ENCODE measurements at regions not wholly inside any gene's neighbourhood (a gene's known extent, or its start where the extent isn't known, plus 50 kb on each side); places are given as distances from the start of the nearest gene placed in this dataset.

DNA sequence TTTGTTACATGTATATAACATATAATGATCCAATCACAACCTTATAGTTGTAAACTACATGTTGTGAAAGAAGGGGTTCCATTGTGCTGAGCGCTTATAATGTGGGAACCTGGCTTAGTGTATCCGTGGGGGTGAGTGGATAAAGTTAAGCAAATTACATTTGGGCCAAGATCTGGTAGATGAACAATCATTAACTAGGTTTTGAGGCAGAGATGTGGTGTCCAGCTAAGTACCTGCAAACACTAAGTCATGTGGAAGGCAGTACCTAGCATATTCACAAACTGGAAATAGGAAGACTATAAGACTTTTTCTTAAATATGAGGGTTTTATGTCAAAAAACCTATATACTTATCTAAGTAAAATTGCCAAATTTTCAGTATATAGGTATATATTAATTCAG lies 167.2 kb upstream of the PDE4B start:
- Histone ChIP-seq H3K27ac (replicated peaks) (no peak overlapping the region), H3K27me3 (ENCODE audit: insufficient read depth, poor library complexity, severe bottlenecking) (no peaks in the 10 kb centered on the region), H3K4me3 (replicated peaks; ENCODE audit: insufficient read depth, low read length) (no peak overlapping the region)
- no peak for DNase-seq (ENCODE audit: low read depth in 1 of 2, low spot score in 1 of 2)
- no peak for TF ChIP-seq GABPA (IDR thresholded peaks at IDR 0.05; ENCODE audit: low read depth)
- TF ChIP-seq, protein P1, sequence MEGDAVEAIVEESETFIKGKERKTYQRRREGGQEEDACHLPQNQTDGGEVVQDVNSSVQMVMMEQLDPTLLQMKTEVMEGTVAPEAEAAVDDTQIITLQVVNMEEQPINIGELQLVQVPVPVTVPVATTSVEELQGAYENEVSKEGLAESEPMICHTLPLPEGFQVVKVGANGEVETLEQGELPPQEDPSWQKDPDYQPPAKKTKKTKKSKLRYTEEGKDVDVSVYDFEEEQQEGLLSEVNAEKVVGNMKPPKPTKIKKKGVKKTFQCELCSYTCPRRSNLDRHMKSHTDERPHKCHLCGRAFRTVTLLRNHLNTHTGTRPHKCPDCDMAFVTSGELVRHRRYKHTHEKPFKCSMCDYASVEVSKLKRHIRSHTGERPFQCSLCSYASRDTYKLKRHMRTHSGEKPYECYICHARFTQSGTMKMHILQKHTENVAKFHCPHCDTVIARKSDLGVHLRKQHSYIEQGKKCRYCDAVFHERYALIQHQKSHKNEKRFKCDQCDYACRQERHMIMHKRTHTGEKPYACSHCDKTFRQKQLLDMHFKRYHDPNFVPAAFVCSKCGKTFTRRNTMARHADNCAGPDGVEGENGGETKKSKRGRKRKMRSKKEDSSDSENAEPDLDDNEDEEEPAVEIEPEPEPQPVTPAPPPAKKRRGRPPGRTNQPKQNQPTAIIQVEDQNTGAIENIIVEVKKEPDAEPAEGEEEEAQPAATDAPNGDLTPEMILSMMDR (IDR thresholded peaks at IDR 0.05; ENCODE audit: insufficient read depth, low read length): no peak
- TF ChIP-seq, protein P2, sequence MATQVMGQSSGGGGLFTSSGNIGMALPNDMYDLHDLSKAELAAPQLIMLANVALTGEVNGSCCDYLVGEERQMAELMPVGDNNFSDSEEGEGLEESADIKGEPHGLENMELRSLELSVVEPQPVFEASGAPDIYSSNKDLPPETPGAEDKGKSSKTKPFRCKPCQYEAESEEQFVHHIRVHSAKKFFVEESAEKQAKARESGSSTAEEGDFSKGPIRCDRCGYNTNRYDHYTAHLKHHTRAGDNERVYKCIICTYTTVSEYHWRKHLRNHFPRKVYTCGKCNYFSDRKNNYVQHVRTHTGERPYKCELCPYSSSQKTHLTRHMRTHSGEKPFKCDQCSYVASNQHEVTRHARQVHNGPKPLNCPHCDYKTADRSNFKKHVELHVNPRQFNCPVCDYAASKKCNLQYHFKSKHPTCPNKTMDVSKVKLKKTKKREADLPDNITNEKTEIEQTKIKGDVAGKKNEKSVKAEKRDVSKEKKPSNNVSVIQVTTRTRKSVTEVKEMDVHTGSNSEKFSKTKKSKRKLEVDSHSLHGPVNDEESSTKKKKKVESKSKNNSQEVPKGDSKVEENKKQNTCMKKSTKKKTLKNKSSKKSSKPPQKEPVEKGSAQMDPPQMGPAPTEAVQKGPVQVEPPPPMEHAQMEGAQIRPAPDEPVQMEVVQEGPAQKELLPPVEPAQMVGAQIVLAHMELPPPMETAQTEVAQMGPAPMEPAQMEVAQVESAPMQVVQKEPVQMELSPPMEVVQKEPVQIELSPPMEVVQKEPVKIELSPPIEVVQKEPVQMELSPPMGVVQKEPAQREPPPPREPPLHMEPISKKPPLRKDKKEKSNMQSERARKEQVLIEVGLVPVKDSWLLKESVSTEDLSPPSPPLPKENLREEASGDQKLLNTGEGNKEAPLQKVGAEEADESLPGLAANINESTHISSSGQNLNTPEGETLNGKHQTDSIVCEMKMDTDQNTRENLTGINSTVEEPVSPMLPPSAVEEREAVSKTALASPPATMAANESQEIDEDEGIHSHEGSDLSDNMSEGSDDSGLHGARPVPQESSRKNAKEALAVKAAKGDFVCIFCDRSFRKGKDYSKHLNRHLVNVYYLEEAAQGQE (IDR thresholded peaks at IDR 0.05; ENCODE audit: insufficient replicate concordance, low read depth): no peak
- no peak for TF ChIP-seq SPI1 (IDR thresholded peaks at IDR 0.05; ENCODE audit: borderline replicate concordance, low read depth)
- no peak for TF ChIP-seq POLR2AphosphoS5 (IDR thresholded peaks at IDR 0.05; ENCODE audit: low read depth)

DNA sequence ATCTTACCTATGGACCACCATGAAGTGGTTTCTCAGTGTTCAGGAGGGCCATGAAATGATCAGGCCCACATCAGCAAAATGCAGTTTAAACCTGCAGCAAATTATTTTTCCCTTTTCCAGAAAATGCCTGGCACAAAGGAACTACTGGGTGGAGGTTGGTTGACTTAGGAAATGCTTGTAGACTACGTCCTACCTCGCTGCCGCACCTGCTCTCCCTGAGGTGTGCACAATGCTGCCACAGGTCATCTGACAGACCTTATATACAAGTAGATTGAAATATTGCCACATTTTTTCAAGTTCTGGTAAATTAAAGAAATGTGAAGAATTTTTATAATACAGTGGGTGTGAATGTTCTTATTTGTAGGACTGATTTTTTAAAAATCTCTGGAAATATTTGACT lies 166.7 kb upstream of the PDE4B start:
- TF ChIP-seq GABPA (IDR thresholded peaks at IDR 0.05; ENCODE audit: low read depth) (no peak), POLR2AphosphoS5 (IDR thresholded peaks at IDR 0.05; ENCODE audit: low read depth) (no peak), SPI1 (IDR thresholded peaks at IDR 0.05; ENCODE audit: borderline replicate concordance, low read depth) (no peak)
- TF ChIP-seq, protein P2 (IDR thresholded peaks at IDR 0.05; ENCODE audit: insufficient replicate concordance, low read depth): no peak
- TF ChIP-seq, protein P1 (IDR thresholded peaks at IDR 0.05; ENCODE audit: insufficient read depth, low read length): no peak
- Histone ChIP-seq H3K27me3 (ENCODE audit: insufficient read depth, poor library complexity, severe bottlenecking) (no peaks in the 10 kb centered on the region), H3K4me3 (replicated peaks; ENCODE audit: insufficient read depth, low read length) (no peak overlapping the region), H3K27ac (replicated peaks) (no peak overlapping the region)
- DNase-seq (ENCODE audit: low read depth in 1 of 2, low spot score in 1 of 2): no peak

DNA sequence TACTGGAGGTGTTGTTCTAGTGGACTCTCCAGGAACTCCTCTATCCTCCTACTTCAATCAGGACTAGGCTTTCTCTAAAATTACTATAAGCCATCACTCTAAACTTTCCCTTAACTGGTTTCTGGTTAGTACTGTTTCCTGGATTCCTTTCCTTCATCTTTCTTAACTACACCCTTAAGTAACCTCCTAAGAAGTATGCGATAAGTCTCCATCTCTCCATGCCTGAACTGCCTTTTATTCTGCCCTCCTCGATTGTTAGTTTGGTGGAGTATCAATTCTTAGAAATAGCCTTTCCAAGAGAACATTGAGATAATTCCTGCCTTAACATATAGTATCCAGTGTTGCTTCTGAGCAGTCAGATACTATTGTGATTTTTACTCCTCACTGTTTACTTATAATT lies 162.9 kb upstream of the PDE4B start:
- H3K4me3 ChIP-seq (replicated peaks; ENCODE audit: insufficient read depth, low read length): no peak overlapping the region
- no peak overlapping the region for H3K27ac ChIP-seq (replicated peaks)
- DNase-seq (ENCODE audit: low read depth in 1 of 2, low spot score in 1 of 2): no peak
- H3K27me3 ChIP-seq (ENCODE audit: insufficient read depth, poor library complexity, severe bottlenecking): no peaks in the 10 kb centered on the region
- TF ChIP-seq, protein P1 (IDR thresholded peaks at IDR 0.05; ENCODE audit: insufficient read depth, low read length): no peak
- TF ChIP-seq GABPA (IDR thresholded peaks at IDR 0.05; ENCODE audit: low read depth) (no peak), POLR2AphosphoS5 (IDR thresholded peaks at IDR 0.05; ENCODE audit: low read depth) (no peak), SPI1 (IDR thresholded peaks at IDR 0.05; ENCODE audit: borderline replicate concordance, low read depth) (no peak)
- TF ChIP-seq, protein P2 (IDR thresholded peaks at IDR 0.05; ENCODE audit: insufficient replicate concordance, low read depth): no peak

All from HL-60 (cell line).